Endothelial cell of umbilical vein (primary cell): ENCODE measurements at regions not wholly inside any gene's neighbourhood (a gene's known extent, or its start where the extent isn't known, plus 50 kb on each side); places are given as distances from the start of the nearest gene placed in this dataset.

Source experiments
- BruUV-seq: library from RNA; stranded (reverse); fragments of 400-500 nt; replicated peaks from 2 replicates; lab custom pipeline; 2021; lab: Mats Ljungman, UMichigan
- CTCF ChIA-PET: fragments of 300-600, 350-600 bp; sonication (Branson Sonifier 250); formaldehyde crosslinking; loops from one replicate; lab custom pipeline; 2021; ENCODE audit warnings: antibody characterized with exemption, inconsistent platforms; lab: Charles Lee
- POLR2A ChIA-PET: fragments of 300-600, 350-600 bp; sonication (Branson Sonifier 250); formaldehyde crosslinking; loops from one replicate; lab custom pipeline; 2021; ENCODE audit warnings: antibody characterized with exemption, inconsistent platforms; lab: Charles Lee
- DNase-seq: peaks from one replicate; pipeline ENCODE4 v3.0.0-alpha.2; 2011; ENCODE audit warnings: low read depth, low spot score
- FAIRE-seq: peaks from 2 replicates; lab custom pipeline; 2011; peaks lifted over from hg19 to GRCh38; lab: Jason Lieb, UNC
- H2AFZ ChIP-seq: 2 replicates; pipeline ENCODE4 v1.6.0; 2012; ENCODE audit warnings: low read depth, low read length, control low read depth, inconsistent platforms
- H3K27ac ChIP-seq: 2 replicates; pipeline ENCODE4 v1.5.1; 2011; ENCODE audit warnings: low read depth, mild to moderate bottlenecking, control low read depth, low read length, moderate library complexity; ENCODE audit not compliant: insufficient read depth
- H3K27me3 ChIP-seq, 2 experiments: 2 replicates each; pipeline versions ENCODE4 v1.6.0 to v1.6.1; 2011; ENCODE audit warnings: low read length in 2 of 2, mixed read lengths in 1 of 2; ENCODE audit not compliant: control insufficient read depth in 2 of 2, insufficient read depth in 2 of 2
- H3K36me3 ChIP-seq, 2 experiments: 2 replicates in 1 of 2; 3 replicates in 1 of 2; pipeline ENCODE4 v1.5.1; 2011; ENCODE audit warnings: low read length in 2 of 2, mild to moderate bottlenecking in 1 of 2, moderate library complexity in 1 of 2; ENCODE audit not compliant: control insufficient read depth in 2 of 2, insufficient read depth in 2 of 2; ENCODE audit errors: extremely low read depth in 1 of 2
- H3K4me1 ChIP-seq: 3 replicates; pipeline ENCODE4 v1.5.1; 2011; ENCODE audit warnings: mild to moderate bottlenecking, low read length; ENCODE audit not compliant: control insufficient read depth, insufficient read depth; ENCODE audit errors: extremely low read depth
- H3K4me2 ChIP-seq: 2 replicates; pipeline ENCODE4 v1.6.1; 2011; ENCODE audit warnings: low read length, control low read depth, mixed read lengths; ENCODE audit not compliant: insufficient read depth
- H3K4me3 ChIP-seq, 3 experiments: fragments of 200-600 bp in 1 of 3; sonication (generic), shearing (Covaris generic) in 1 of 3; replicated peaks in 1 of 3; 2 replicates each; pipeline ENCODE4 v1.5.1; 2011 to 2016; ENCODE audit warnings: control low read depth in 3 of 3, low read length in 3 of 3, mild to moderate bottlenecking in 2 of 3, inconsistent platforms in 1 of 3, low read depth in 1 of 3, moderate library complexity in 1 of 3; ENCODE audit not compliant: insufficient read depth in 1 of 3
- H3K79me2 ChIP-seq: 2 replicates; pipeline ENCODE4 v1.6.0; 2012; ENCODE audit warnings: low read length, inconsistent platforms; ENCODE audit not compliant: control insufficient read depth, insufficient read depth
- H3K9ac ChIP-seq: replicated peaks from 2 replicates; pipeline ENCODE3; 2011; ENCODE audit warnings: low read length, control low read depth; ENCODE audit not compliant: insufficient read depth; ENCODE audit errors: extremely low read depth
- H3K9me1 ChIP-seq: replicated peaks from 3 replicates; pipeline ENCODE4 v1.6.0; 2011; ENCODE audit warnings: mild to moderate bottlenecking, low read length; ENCODE audit not compliant: control insufficient read depth, insufficient read depth; ENCODE audit errors: extremely low read depth
- H3K9me3 ChIP-seq: replicated peaks from 2 replicates; pipeline ENCODE4 v1.5.1; 2012; ENCODE audit warnings: low read length, inconsistent platforms; ENCODE audit not compliant: control insufficient read depth, insufficient read depth
- H4K20me1 ChIP-seq: replicated peaks from 2 replicates; pipeline ENCODE3; 2011; ENCODE audit warnings: mild to moderate bottlenecking, low read length; ENCODE audit not compliant: control insufficient read depth, insufficient read depth; ENCODE audit errors: extremely low read depth
- EZH2 ChIP-seq: IDR thresholded peaks from 2 replicates; pipeline ENCODE4 v1.6.1; 2012; ENCODE audit warnings: borderline replicate concordance, low read depth, mild to moderate bottlenecking, moderate library complexity, low read length, inconsistent platforms; ENCODE audit not compliant: severe bottlenecking
- FOS ChIP-seq: IDR thresholded peaks from 2 replicates; pipeline ENCODE4 v1.6.1; 2011; ENCODE audit warnings: mild to moderate bottlenecking, low read length, moderate library complexity, borderline replicate concordance; ENCODE audit not compliant: insufficient read depth
- GATA2 ChIP-seq: IDR thresholded peaks from 2 replicates; pipeline ENCODE4 v1.7.0; 2011; ENCODE audit warnings: low read depth, mild to moderate bottlenecking, moderate library complexity, mixed read lengths, low read length; ENCODE audit not compliant: insufficient read length, insufficient read depth
- JUN ChIP-seq: IDR thresholded peaks from 2 replicates; pipeline ENCODE4 v1.6.1; 2011; ENCODE audit warnings: borderline replicate concordance, low read depth; ENCODE audit not compliant: insufficient read length, insufficient read depth
- MAX ChIP-seq: IDR thresholded peaks from 2 replicates; pipeline ENCODE4 v1.6.1; 2011; ENCODE audit not compliant: insufficient read depth, insufficient read length
- MYC ChIP-seq: IDR thresholded peaks from one replicate; pipeline ENCODE4 v1.6.1; 2011; ENCODE audit warnings: mild to moderate bottlenecking, low read depth, low read length
- POLR2A ChIP-seq: IDR thresholded peaks from 2 replicates; pipeline ENCODE4 v1.6.1; 2012; ENCODE audit warnings: low read depth, mild to moderate bottlenecking, control low read depth, low read length
- POLR2AphosphoS5 ChIP-seq: IDR thresholded peaks from 2 replicates; pipeline ENCODE4 v1.6.1; 2012; ENCODE audit warnings: low read depth, mild to moderate bottlenecking, control low read depth, low read length, moderate library complexity; ENCODE audit not compliant: insufficient read depth
- dilution Hi-C: fragments of 300-500 bp; cut with MboI; formaldehyde crosslinking; loops from one replicate; pipeline ENCODE4 v1.15.0; 2019; ENCODE audit warnings: low sequenced_read_pairs; ENCODE audit not compliant: extremely low pct_ligation_motif_present
- intact Hi-C: fragments of 100-400 bp; cut with micrococcal nuclease; formaldehyde crosslinking; loops from one replicate; pipeline ENCODE4 v1.10.0; 2022
- TF ChIP-seq, protein P1 (sequence below), 2 donors: IDR thresholded peaks; 1 replicate in 1 of 2; 2 replicates in 1 of 2; pipeline ENCODE4 v1.5.1; 2011; ENCODE audit warnings: low read length in 2 of 2, mild to moderate bottlenecking in 2 of 2, moderate library complexity in 2 of 2, control low read depth in 1 of 2, inconsistent platforms in 1 of 2, low read depth in 1 of 2; ENCODE audit not compliant: insufficient read depth in 1 of 2; ENCODE audit errors: extremely low read depth in 1 of 2

- ChIA-PET POLR2A (no interaction called here), CTCF (no interaction called here)
- dilution Hi-C loops: no loop called here
- Histone ChIP-seq H2AFZ (no peak overlapping the region), H4K20me1 (no peaks in the 10 kb centered on the region), H3K9ac (no peak overlapping the region), H3K9me1 (no peaks in the 10 kb centered on the region), H3K79me2 (no peaks in the 10 kb centered on the region), H3K27ac (no peak overlapping the region), H3K4me2 (no peak overlapping the region), H3K27me3 (no peaks in the 10 kb centered on the region), H3K4me1 (no peaks in the 10 kb centered on the region), H3K4me3 (no peak overlapping the region), H3K36me3 (no peaks in the 10 kb centered on the region), H3K9me3 (peaks cover 2% of the 10 kb centered on the region)
- intact Hi-C loops: no loop called here
- TF ChIP-seq, protein P1, sequence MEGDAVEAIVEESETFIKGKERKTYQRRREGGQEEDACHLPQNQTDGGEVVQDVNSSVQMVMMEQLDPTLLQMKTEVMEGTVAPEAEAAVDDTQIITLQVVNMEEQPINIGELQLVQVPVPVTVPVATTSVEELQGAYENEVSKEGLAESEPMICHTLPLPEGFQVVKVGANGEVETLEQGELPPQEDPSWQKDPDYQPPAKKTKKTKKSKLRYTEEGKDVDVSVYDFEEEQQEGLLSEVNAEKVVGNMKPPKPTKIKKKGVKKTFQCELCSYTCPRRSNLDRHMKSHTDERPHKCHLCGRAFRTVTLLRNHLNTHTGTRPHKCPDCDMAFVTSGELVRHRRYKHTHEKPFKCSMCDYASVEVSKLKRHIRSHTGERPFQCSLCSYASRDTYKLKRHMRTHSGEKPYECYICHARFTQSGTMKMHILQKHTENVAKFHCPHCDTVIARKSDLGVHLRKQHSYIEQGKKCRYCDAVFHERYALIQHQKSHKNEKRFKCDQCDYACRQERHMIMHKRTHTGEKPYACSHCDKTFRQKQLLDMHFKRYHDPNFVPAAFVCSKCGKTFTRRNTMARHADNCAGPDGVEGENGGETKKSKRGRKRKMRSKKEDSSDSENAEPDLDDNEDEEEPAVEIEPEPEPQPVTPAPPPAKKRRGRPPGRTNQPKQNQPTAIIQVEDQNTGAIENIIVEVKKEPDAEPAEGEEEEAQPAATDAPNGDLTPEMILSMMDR (IDR thresholded peaks at IDR 0.05; ENCODE audit: extremely low read depth in 1 of 2, insufficient read depth in 1 of 2, low read depth in 1 of 2, low read length in 2 of 2): no peak
- no peak for TF ChIP-seq MYC
- no peak for TF ChIP-seq MAX
- TF ChIP-seq FOS: no peak
- no peak for TF ChIP-seq POLR2AphosphoS5
- TF ChIP-seq GATA2: no peak
- no peak for TF ChIP-seq JUN
- no peak for TF ChIP-seq EZH2
- TF ChIP-seq POLR2A: no peak
- FAIRE-seq (no peak), DNase-seq (no peak)
- no TSS peak for BruUV-seq
These were observed 194.0 kb downstream of the HTR1A start for GRCh38 chr5:63768221-63768620.
